Medulla oblongata (tissue), 1 donor: ENCODE measurements at regions not wholly inside any gene's neighbourhood (a gene's known extent, or its start where the extent isn't known, plus 50 kb on each side); places are given as distances from the start of the nearest gene placed in this dataset.
"Not testable (repeated sequence)": the region's sequence is repeated elsewhere in the genome, so short reads cannot be mapped to it uniquely, and the experiment has no call there.

Source experiments
- DNase-seq: peaks from one replicate; pipeline ENCODE4 v3.0.0-alpha.2; 2015; ENCODE audit errors: extremely low spot score

DNA sequence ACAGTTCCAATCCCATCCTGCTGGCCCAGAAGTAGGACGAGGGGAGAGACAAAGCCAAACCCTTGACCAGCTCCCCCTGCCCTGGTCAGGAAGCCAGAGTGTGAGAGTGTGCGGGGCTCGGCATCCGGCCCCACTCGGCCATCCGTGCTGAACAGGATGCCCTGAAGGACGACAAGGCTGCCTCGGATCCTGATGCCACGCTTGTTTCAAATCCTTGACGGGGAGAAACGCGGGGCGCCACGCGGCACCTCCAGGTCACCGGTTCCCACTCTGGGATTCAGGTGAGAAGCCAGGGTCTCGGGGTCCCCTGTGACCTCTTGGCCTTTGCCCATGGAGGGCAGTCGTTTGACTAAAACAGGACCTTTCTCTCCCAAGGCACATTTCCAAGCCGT, 167.8 kb downstream of the BRD1 start:
- DNase-seq = no peak

DNA sequence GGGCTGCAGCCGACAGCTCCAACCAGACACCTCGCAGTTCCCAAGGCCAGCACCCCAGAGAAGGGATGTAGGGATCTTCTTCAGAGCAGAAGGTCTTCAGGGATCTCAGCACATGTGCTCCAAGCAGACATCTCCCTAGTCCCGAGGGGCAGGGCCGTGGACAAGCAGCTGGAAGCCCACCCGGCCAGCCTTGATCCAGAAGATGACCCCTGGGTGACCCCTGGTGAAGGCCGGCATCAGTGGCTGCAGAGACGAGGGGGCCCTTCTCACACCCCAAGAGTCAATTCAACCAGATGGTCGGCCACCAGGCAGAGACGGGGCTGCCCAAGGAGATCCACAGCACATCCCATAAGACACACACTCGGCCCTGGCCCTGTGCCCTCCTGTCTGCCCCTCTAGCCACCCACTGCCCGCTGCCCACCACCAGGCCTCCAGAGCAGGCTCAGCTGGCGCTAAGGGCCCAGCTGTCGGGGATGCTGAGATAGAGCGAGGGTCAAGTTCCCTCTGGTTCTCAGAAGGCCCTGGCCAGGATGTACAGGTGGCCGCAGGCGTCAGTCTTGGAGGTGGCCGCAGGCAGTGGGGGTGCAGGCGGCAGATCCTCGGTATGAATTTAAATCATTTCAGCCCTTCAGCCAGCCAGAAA, 168.3 kb downstream of the BRD1 start:
- DNase-seq = no peak

- DNase-seq = no peak
These were observed 168.8 kb downstream of the BRD1 start for GRCh38 chr22:49658902-49659280.

DNA sequence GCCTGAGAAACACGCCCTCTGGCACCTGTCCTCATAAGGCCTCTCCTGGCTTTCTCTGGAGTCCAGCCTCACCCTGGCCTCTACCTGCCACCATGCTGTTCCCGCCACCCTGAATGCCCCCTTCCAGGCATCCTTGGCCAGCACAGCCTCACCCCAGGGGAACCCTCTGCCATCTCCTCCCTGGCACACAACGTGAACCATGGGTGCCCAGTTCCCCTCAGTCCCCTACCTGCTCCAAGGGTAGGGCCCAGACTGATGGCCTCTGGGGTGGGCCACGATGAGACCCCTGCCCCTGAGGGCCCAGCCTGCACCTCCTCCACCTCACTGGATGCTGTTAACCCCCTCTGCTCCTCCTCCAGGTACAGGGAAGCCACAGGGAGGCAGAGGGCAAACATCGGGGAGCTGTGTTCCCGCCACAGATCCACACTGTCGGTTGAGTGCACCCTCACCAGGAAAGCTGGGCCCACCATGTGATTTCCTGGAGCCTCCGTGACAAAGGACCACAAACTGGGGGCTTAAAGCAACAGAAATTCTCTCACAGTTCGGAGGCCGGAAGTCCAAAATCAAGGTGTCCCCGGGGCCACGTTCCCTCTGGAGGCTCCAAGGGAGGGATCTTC, 169.6 kb downstream of the BRD1 start:
- no peak for DNase-seq

DNA sequence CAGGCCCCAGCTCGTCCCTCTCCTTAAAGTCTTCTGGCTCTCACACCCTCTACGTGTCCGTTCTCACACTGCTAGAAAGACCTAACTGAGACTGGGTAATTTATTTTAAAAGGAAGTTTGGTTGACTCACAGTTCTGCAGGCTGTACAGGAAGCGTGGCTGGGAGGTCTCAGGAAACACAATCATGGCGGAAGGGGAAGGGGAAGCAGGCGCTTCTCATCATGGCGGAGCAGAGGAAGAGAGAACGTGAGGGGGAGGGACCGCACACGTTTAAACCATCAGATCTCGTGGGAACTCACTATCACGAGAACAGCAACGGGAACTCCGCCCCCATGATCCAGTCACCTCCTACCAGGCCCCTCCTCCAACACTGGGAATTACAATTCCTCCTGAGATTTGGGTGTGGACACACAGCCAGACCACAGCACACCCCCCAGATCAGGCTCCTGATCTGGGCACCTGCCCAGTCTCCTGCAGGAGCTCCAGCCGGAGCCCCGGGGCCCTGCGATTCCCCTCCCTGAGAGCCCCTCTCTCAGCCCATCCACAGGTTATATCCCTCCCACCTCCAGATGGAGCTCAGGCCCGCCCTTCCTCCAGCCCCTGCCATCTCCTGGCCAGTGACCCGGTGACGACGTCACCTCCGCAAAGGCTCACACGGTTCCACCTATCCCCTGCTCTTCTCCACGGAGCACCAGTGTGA, 170.2 kb downstream of the BRD1 start:
- peak; percentile 46 for DNase-seq

DNA sequence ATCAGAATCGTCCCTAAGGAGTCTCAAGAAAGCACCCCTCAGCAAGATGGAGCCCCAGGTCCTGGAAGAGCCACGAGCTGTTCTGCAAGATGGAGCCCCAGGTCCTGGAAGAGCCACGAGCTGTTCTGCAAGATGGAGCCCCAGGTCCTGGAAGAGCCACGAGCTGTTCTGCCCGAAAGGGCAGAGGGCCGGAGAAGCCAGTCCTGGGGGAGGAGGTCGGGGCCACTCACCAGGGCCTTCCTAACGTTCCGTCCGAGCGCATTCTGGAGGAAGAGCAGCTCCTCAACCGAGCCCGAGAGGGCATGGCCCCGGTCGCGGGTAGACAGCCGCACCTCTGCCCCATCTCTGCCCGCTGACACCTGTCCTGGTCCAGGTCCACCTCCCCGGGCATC, 170.8 kb downstream of the BRD1 start:
- not testable (repeated sequence) for DNase-seq

GRCh38 chr22:49656291-49656851, 171.3 kb downstream of the BRD1 start:
- no peak for DNase-seq

GRCh38 chr22:49655168-49655812, 172.4 kb downstream of the BRD1 start:
- DNase-seq = no peak

GRCh38 chr22:49650336-49651241, 177.1 kb downstream of the BRD1 start:
- DNase-seq = no peak

DNA sequence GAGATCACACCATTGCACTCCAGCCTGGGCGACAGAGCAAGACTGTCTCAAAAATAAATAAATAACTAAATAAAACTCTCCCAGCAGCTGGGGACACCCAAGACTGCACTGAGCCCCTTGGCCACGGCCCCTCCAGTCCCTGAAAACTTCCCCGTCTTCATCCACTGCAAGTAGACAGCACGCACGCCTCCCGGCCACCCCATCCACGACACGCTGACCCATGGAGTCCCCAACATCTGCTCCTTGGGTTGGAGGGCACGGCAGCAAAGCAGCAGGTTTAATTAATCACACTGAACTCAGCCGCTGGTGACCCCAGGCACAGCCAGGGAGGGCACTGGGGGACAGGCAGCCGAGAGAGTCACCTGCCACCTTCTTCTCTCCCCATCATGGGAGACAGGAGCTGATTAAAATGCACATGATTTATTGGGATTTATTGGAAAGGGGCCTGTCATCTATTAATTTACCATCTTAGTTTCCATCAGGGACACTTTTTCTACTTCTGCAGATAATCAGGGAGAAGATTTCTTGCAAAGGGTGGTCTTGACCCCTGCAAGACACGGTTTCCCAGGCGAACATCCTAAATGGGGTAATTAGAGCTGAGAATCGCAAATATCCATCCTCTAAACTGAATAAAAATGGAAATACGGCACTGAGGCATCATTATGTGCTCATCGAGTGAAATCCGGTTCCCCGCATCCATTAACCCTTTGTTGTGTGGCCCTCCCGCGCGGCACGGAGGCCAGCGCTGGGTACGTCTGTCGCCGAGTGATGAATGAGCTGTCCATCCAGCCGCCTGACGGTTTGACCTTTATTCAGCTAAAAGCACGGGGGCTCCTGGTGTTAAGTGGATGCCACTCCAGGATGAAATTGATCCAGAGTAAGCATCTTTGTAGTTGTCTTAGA, 178.3 kb downstream of the BRD1 start:
- DNase-seq = no peak

DNA sequence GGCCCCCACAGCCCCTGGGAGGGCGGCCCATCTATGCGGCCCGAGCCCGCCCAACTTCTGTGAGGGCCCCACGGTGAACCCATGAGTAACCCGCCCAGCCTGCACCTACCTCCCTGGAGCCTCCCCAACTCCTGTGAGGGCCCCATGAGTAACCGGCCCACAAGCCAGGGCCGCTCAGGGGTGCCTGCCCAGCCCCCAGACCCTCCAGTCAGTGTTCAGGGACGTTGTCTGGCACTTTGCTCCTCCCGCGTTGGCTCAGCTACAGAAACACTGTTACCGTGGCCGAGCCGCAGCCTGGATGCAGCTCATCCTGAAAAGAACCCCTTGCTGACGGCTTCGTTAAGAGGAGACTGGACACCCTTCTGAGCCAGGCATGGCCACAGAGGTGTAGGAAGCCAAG, 179.6 kb downstream of the BRD1 start:
- DNase-seq = no peak

DNA sequence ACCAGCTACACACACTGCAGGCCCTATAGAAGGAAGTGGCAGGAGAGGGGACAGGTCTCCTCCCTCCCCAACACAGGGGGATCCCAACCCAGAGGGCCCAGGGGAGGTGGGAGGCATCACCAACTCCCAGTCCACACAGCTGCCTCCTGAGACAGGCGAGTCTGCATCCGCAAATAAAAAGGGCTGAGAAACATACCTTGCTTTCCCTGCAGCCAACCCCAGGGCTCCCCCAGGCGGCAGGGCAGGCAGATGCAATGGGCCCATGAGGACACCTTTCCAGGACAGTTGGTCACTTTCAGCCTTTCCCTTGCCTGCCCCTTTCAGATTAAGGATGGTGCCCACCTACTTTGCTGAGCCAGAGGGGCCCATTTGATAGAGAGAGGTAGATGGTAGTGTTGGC, 180.0 kb downstream of the BRD1 start:
- DNase-seq = no peak

GRCh38 chr22:49646876-49647275, 180.8 kb downstream of the BRD1 start:
- DNase-seq = no peak

GRCh38 chr22:49645791-49646550, 181.7 kb downstream of the BRD1 start:
- DNase-seq = no peak

- DNase-seq = no peak
These were observed 182.4 kb downstream of the BRD1 start for GRCh38 chr22:49645257-49645656.

DNA sequence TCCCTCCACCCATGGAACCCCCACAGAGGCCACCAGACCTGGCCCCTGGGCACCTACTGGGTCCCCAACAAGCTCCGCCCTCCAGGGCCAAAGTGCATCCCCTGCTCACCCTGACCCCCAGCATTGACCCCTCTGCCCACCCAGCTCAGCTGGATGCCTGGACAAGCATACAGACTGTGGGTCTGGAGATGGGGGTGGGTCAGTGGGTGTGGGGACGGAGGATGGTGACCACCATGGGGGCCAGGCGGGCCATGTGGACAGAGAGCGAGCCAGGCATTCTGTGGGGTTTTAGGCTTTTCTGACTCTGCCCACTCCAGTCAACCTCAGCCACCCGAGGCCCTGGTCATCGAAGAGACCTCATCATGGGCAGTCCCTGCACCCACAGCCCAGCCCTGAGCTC, 183.7 kb downstream of the BRD1 start:
- DNase-seq = no peak

DNA sequence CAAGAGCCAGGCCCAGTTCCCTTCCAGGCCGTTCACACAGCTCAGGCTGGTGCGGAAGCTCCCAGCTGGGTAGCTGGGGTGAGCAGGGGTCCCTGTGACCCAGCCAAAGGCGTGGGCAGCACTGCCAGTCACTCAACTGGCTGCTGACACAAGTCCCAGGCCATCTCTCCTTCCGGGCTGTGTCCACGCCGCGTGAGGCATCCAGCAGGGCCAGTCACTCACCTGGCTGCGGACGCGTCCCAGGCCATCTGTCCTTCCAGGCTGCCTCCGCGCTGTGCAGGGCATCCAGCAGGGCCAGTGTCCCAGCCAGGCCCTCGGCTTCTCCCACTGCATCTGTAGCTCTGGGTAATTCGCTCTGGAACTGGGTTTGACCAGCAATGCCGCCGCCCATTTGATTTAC, 184.2 kb downstream of the BRD1 start:
- DNase-seq = no peak

GRCh38 chr22:49642741-49643140, 184.9 kb downstream of the BRD1 start:
- no peak for DNase-seq

GRCh38 chr22:49642331-49642730, 185.3 kb downstream of the BRD1 start:
- DNase-seq = no peak
